HCT116 (cell line): ENCODE measurements at regions not wholly inside any gene's neighbourhood (a gene's known extent, or its start where the extent isn't known, plus 50 kb on each side); places are given as distances from the start of the nearest gene placed in this dataset.

ENCODE experiments used
- ATAC-seq: fragments of 200-7000 bp; cut with Tn5 transposase; 2 replicates; pipeline ENCODE4 v1.9.1; 2020; ENCODE audit warnings: mild to moderate bottlenecking, moderate library complexity
- BruUV-seq: library from RNA; stranded (reverse); fragments of 400-500 nt; replicated peaks from 2 replicates; lab custom pipeline; 2021; lab: Mats Ljungman, UMichigan
- CTCF ChIA-PET: fragments of 300-600 bp; sonication (Branson Sonifier 250); formaldehyde crosslinking; loops from one replicate; lab custom pipeline; 2021; ENCODE audit warnings: antibody characterized with exemption; lab: Charles Lee
- POLR2A ChIA-PET: fragments of 300-600, 350-600 bp; sonication (Branson Sonifier 250); formaldehyde crosslinking; loops from one replicate; lab custom pipeline; 2021; ENCODE audit warnings: antibody characterized with exemption; lab: Charles Lee
- RAD21 ChIA-PET, 2 experiments: fragments of 300-600 bp; sonication (Branson Sonifier 250); formaldehyde crosslinking; loops; one replicate each; lab custom pipeline; 2023; ENCODE audit warnings: low total read pairs in 2 of 2; ENCODE audit not compliant: uncharacterized antibody in 2 of 2, unreplicated experiment in 2 of 2, low non-redundant PET in 1 of 2; lab: Charles Lee
- DNase-seq: peaks from one replicate; pipeline ENCODE4 v3.0.0-alpha.2; 2010; ENCODE audit warnings: low read depth, low spot score
- H2AFZ ChIP-seq: fragments of 200-600 bp; shearing (Covaris generic), sonication (generic); 2 replicates; pipeline ENCODE4 v1.6.1; 2017; ENCODE audit warnings: low read depth, mixed run types, mixed read lengths, antibody characterized with exemption, low read length; ENCODE audit not compliant: poor library complexity, severe bottlenecking
- H3K27ac ChIP-seq: 2 replicates; pipeline ENCODE4 v1.5.1; 2012; ENCODE audit warnings: low read depth, low read length
- H3K27me3 ChIP-seq: fragments of 200-600 bp; sonication (generic); 2 replicates; pipeline ENCODE4 v1.6.1; 2016; ENCODE audit warnings: mixed run types, low read length, mixed read lengths; ENCODE audit not compliant: insufficient read depth
- H3K36me3 ChIP-seq, 2 experiments: fragments of 200-500 bp in 1 of 2; fragments of 200-600 bp in 1 of 2; sonication (Bioruptor generic) in 1 of 2; sonication (generic) in 1 of 2; 2 replicates each; pipeline versions ENCODE4 v1.5.1 to v1.6.1; 2014 to 2016; ENCODE audit warnings: low read length in 2 of 2, inconsistent platforms in 1 of 2, mixed read lengths in 1 of 2, mixed run types in 1 of 2; ENCODE audit not compliant: insufficient read depth in 2 of 2, control insufficient read depth in 1 of 2
- H3K4me1 ChIP-seq, 2 experiments: fragments of 200-600 bp in 1 of 2; sonication (generic) in 1 of 2; 2 replicates each; pipeline versions ENCODE4 v1.5.1 to v1.6.1; 2012 to 2017; ENCODE audit warnings: low read length in 2 of 2, inconsistent platforms in 1 of 2, mild to moderate bottlenecking in 1 of 2, mixed read lengths in 1 of 2, mixed run types in 1 of 2, moderate library complexity in 1 of 2; ENCODE audit not compliant: insufficient read depth in 2 of 2, control insufficient read depth in 1 of 2
- H3K4me2 ChIP-seq: fragments of 200-600 bp; sonication (generic); 2 replicates; pipeline ENCODE4 v1.6.1; 2017; ENCODE audit warnings: mixed run types, low read length, mixed read lengths
- H3K4me3 ChIP-seq, 2 experiments: fragments of 200-600 bp in 1 of 2; sonication (generic) in 1 of 2; replicated peaks in 1 of 2; 2 replicates each; pipeline ENCODE4 v1.5.1; 2011 to 2016; ENCODE audit warnings: low read length in 2 of 2, control low read depth in 1 of 2, low read depth in 1 of 2, mild to moderate bottlenecking in 1 of 2, mixed read lengths in 1 of 2, mixed run types in 1 of 2
- H3K79me2 ChIP-seq: fragments of 200-600 bp; sonication (generic); 2 replicates; pipeline ENCODE4 v1.6.1; 2017; ENCODE audit warnings: mild to moderate bottlenecking, mixed run types, low read length, moderate library complexity, mixed read lengths; ENCODE audit not compliant: insufficient read depth
- H3K9ac ChIP-seq: fragments of 200-600 bp; sonication (generic); 2 replicates; pipeline ENCODE4 v1.6.1; 2016; ENCODE audit warnings: low read length, mixed read lengths
- H3K9me2 ChIP-seq: fragments of 200-600 bp; sonication (generic), shearing (Covaris generic); 2 replicates; pipeline ENCODE4 v1.6.1; 2017; ENCODE audit warnings: mixed run types, mild to moderate bottlenecking, moderate library complexity; ENCODE audit not compliant: insufficient read depth
- H3K9me3 ChIP-seq, 2 experiments: fragments of 200-500 bp in 1 of 2; fragments of 200-600 bp in 1 of 2; sonication (Bioruptor generic) in 1 of 2; sonication (generic) in 1 of 2; 2 replicates each; pipeline ENCODE4 v1.6.1; 2014 to 2017; ENCODE audit warnings: low read length in 2 of 2, mixed read lengths in 2 of 2, inconsistent platforms in 1 of 2, low read depth in 1 of 2, mild to moderate bottlenecking in 1 of 2, mixed run types in 1 of 2, moderate library complexity in 1 of 2; ENCODE audit not compliant: control insufficient read depth in 1 of 2, insufficient read depth in 1 of 2
- H4K20me1 ChIP-seq: fragments of 200-600 bp; sonication (generic), shearing (Covaris generic); 2 replicates; pipeline ENCODE4 v1.6.1; 2017; ENCODE audit warnings: mixed run types, mild to moderate bottlenecking, moderate library complexity; ENCODE audit not compliant: insufficient read depth
- CBX3 ChIP-seq: IDR thresholded peaks from 2 replicates; pipeline ENCODE4 v1.6.1; 2012; ENCODE audit warnings: low read depth
- EGR1 ChIP-seq: IDR thresholded peaks from 2 replicates; pipeline ENCODE4 v1.6.1; 2012; ENCODE audit warnings: low read depth
- ELF1 ChIP-seq: IDR thresholded peaks from 2 replicates; pipeline ENCODE4 v1.6.1; 2012; ENCODE audit warnings: low read depth, borderline replicate concordance
- EZH2 ChIP-seq: fragments of 200-600 bp; sonication (generic); IDR thresholded peaks from 2 replicates; pipeline ENCODE4 v1.6.1; 2017; ENCODE audit warnings: antibody characterized with exemption, mixed run types
- EZH2phosphoT487 ChIP-seq: fragments of 200-600 bp; IDR thresholded peaks from 2 replicates; pipeline ENCODE4 v1.6.1; 2018; ENCODE audit warnings: antibody characterized with exemption, borderline replicate concordance
- FOSL1 ChIP-seq: IDR thresholded peaks from 2 replicates; pipeline ENCODE4 v1.6.1; 2012; ENCODE audit warnings: low read depth
- POLR2A ChIP-seq: IDR thresholded peaks from 2 replicates; pipeline ENCODE4 v1.7.0; 2011; ENCODE audit warnings: borderline replicate concordance; ENCODE audit not compliant: insufficient read depth, insufficient read length; ENCODE audit errors: extremely low read depth
- POLR2AphosphoS5 ChIP-seq: IDR thresholded peaks from 2 replicates; pipeline ENCODE4 v1.6.1; 2011; ENCODE audit warnings: mild to moderate bottlenecking, low read depth, low read length, moderate library complexity
- RAD21 ChIP-seq: IDR thresholded peaks from 2 replicates; pipeline ENCODE4 v1.6.1; 2012; ENCODE audit warnings: low read depth, mild to moderate bottlenecking
- SIN3A ChIP-seq: IDR thresholded peaks from 2 replicates; pipeline ENCODE4 v1.6.1; 2012; ENCODE audit warnings: low read depth
- SP1 ChIP-seq: IDR thresholded peaks from 2 replicates; pipeline ENCODE4 v1.6.1; 2012; ENCODE audit warnings: low read depth
- SRF ChIP-seq: IDR thresholded peaks from 2 replicates; pipeline ENCODE4 v1.6.1; 2012; ENCODE audit warnings: low read depth
- ZFX ChIP-seq: fragments of 450-650 bp; IDR thresholded peaks from 2 replicates; pipeline ENCODE4 v1.6.1; 2017
- intact Hi-C: fragments of 100-400 bp; cut with micrococcal nuclease; formaldehyde crosslinking; loops from 2 replicates; pipeline ENCODE4 v1.10.0; 2022
- TF ChIP-seq, protein P1 (sequence below): IDR thresholded peaks from 2 replicates; pipeline ENCODE4 v1.6.1; 2012
- TF ChIP-seq, protein P2 (sequence below): IDR thresholded peaks from 2 replicates; pipeline ENCODE4 v1.6.1; 2012; ENCODE audit warnings: low read depth
- TF ChIP-seq, protein P3 (sequence below): IDR thresholded peaks from 2 replicates; pipeline ENCODE4 v1.6.1; 2012
- TF ChIP-seq, protein P4 (sequence below), 3 experiments: fragments of 200-600 bp in 1 of 3; sonication (generic) in 1 of 3; IDR thresholded peaks in 2 of 3; conservative IDR thresholded peaks in 1 of 3; 2 replicates each; pipeline ENCODE4 v1.5.1; 2012 to 2017; ENCODE audit warnings: low read depth in 2 of 3, low read length in 2 of 3, antibody characterized with exemption in 1 of 3, borderline replicate concordance in 1 of 3, control low read depth in 1 of 3, mild to moderate bottlenecking in 1 of 3, mixed read lengths in 1 of 3, mixed run types in 1 of 3, moderate library complexity in 1 of 3; ENCODE audit not compliant: insufficient read depth in 1 of 3

DNA sequence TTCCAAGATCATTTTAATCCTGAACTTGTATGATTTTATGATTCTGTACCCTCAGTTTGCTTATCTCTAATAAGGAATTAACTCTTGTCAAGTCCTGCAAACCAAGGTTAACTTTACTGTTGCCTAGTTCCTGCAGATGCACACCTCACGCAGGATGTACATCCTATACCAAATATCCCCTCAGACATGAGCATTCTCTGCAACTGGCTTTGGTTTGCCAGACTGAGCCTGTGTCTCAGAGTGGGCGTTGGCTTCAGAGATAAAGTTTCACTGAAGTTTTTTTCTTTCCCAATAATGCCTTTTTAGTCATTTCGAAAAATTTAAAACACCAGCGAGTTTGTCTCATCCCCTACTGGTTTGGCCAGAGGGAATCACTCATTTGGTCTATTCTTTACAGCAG, 173.9 kb downstream of the NR2F2 start:
- H3K9me3 ChIP-seq: no peaks in the 10 kb centered on the region
- RAD21 ChIA-PET: no interaction called here
- no TSS peak for BruUV-seq

DNA sequence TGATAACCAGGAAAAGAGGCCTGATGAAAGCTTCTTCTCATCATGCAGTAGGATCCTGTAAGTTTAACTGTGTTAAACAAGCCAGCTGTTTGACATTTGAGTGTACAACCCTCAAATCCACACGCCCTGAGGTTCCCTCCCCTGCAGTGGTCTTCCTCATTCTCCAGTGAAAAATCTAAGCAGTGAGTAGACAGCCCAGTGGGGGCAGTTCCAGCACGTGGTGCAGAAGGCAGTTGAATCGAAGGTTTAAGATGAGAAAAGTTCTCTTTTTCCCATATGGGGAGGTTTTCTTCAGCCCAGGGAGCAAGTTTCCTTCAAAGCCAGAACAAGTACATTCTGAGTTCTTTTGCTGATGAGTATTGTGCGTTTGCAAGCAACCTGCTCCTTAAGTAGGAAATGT, 174.5 kb downstream of the NR2F2 start:
- no peak for DNase-seq
- no TSS peak for BruUV-seq
- peaks cover 88% of the 10 kb centered on the region for H3K27me3 ChIP-seq
- H3K27ac ChIP-seq: no peak overlapping the region
- POLR2A ChIA-PET: no interaction called here
- no peaks in the 10 kb centered on the region for H4K20me1 ChIP-seq
- CTCF ChIA-PET: no interaction called here
- no peak for ATAC-seq
- no peaks in the 10 kb centered on the region for H3K4me1 ChIP-seq
- H3K9ac ChIP-seq: no peak overlapping the region
- H3K9me2 ChIP-seq: no peaks in the 10 kb centered on the region
- intact Hi-C loops: no loop called here
- no peak overlapping the region for H3K4me3 ChIP-seq
- no peak overlapping the region for H2AFZ ChIP-seq
- no peaks in the 10 kb centered on the region for H3K79me2 ChIP-seq
- no peaks in the 10 kb centered on the region for H3K9me3 ChIP-seq
- RAD21 ChIA-PET: no interaction called here
- no peak overlapping the region for H3K4me2 ChIP-seq
- no peaks in the 10 kb centered on the region for H3K36me3 ChIP-seq
- TF ChIP-seq, protein P1, sequence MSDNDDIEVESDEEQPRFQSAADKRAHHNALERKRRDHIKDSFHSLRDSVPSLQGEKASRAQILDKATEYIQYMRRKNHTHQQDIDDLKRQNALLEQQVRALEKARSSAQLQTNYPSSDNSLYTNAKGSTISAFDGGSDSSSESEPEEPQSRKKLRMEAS: no peak
- no peak for TF ChIP-seq SRF
- no peak for TF ChIP-seq ZFX
- TF ChIP-seq, protein P2, sequence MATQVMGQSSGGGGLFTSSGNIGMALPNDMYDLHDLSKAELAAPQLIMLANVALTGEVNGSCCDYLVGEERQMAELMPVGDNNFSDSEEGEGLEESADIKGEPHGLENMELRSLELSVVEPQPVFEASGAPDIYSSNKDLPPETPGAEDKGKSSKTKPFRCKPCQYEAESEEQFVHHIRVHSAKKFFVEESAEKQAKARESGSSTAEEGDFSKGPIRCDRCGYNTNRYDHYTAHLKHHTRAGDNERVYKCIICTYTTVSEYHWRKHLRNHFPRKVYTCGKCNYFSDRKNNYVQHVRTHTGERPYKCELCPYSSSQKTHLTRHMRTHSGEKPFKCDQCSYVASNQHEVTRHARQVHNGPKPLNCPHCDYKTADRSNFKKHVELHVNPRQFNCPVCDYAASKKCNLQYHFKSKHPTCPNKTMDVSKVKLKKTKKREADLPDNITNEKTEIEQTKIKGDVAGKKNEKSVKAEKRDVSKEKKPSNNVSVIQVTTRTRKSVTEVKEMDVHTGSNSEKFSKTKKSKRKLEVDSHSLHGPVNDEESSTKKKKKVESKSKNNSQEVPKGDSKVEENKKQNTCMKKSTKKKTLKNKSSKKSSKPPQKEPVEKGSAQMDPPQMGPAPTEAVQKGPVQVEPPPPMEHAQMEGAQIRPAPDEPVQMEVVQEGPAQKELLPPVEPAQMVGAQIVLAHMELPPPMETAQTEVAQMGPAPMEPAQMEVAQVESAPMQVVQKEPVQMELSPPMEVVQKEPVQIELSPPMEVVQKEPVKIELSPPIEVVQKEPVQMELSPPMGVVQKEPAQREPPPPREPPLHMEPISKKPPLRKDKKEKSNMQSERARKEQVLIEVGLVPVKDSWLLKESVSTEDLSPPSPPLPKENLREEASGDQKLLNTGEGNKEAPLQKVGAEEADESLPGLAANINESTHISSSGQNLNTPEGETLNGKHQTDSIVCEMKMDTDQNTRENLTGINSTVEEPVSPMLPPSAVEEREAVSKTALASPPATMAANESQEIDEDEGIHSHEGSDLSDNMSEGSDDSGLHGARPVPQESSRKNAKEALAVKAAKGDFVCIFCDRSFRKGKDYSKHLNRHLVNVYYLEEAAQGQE: no peak
- TF ChIP-seq ELF1: no peak
- no peak for TF ChIP-seq SP1
- TF ChIP-seq, protein P3, sequence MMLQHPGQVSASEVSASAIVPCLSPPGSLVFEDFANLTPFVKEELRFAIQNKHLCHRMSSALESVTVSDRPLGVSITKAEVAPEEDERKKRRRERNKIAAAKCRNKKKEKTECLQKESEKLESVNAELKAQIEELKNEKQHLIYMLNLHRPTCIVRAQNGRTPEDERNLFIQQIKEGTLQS: no peak
- TF ChIP-seq POLR2A: no peak
- TF ChIP-seq SIN3A: no peak
- TF ChIP-seq EZH2phosphoT487: no peak
- no peak for TF ChIP-seq POLR2AphosphoS5

More for the DNA sequence above, 173.9 kb downstream of the NR2F2 start:
- ATAC-seq: no peak
- intact Hi-C loops: no loop called here
- H3K9ac ChIP-seq: no peak overlapping the region
- H3K36me3 ChIP-seq: no peaks in the 10 kb centered on the region
- CTCF ChIA-PET: no interaction called here
- POLR2A ChIA-PET: no interaction called here
- peaks cover 88% of the 10 kb centered on the region for H3K27me3 ChIP-seq
- H3K4me1 ChIP-seq: no peaks in the 10 kb centered on the region
- H2AFZ ChIP-seq: no peak overlapping the region
- H4K20me1 ChIP-seq: no peaks in the 10 kb centered on the region
- no peaks in the 10 kb centered on the region for H3K79me2 ChIP-seq
- TF ChIP-seq RAD21 (no peak), SP1 (no peak), SIN3A (no peak), FOSL1 (no peak), EGR1 (no peak), CBX3 (no peak), SRF (no peak), EZH2 (no peak)
- TF ChIP-seq, protein P4, sequence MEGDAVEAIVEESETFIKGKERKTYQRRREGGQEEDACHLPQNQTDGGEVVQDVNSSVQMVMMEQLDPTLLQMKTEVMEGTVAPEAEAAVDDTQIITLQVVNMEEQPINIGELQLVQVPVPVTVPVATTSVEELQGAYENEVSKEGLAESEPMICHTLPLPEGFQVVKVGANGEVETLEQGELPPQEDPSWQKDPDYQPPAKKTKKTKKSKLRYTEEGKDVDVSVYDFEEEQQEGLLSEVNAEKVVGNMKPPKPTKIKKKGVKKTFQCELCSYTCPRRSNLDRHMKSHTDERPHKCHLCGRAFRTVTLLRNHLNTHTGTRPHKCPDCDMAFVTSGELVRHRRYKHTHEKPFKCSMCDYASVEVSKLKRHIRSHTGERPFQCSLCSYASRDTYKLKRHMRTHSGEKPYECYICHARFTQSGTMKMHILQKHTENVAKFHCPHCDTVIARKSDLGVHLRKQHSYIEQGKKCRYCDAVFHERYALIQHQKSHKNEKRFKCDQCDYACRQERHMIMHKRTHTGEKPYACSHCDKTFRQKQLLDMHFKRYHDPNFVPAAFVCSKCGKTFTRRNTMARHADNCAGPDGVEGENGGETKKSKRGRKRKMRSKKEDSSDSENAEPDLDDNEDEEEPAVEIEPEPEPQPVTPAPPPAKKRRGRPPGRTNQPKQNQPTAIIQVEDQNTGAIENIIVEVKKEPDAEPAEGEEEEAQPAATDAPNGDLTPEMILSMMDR (IDR thresholded peaks at IDR 0.05 in 2 of 3, conservative IDR thresholded peaks at IDR 0.05 in 1 of 3; ENCODE audit: borderline replicate concordance in 1 of 3, insufficient read depth in 1 of 3, low read depth in 2 of 3, low read length in 2 of 3): no peak
- H3K9me2 ChIP-seq: no peaks in the 10 kb centered on the region
- no peak overlapping the region for H3K27ac ChIP-seq
- no peak overlapping the region for H3K4me2 ChIP-seq
- DNase-seq: no peak
- no peak overlapping the region for H3K4me3 ChIP-seq
